Sigmoid colon (tissue), 4 donors: ENCODE measurements at regions not wholly inside any gene's neighbourhood (a gene's known extent, or its start where the extent isn't known, plus 50 kb on each side); places are given as distances from the start of the nearest gene placed in this dataset.

Source experiments
- CTCF ChIP-seq, 4 experiments: fragments of 450-650 bp in 3 of 4; fragments of 200-600 bp in 1 of 4; IDR thresholded peaks; one replicate each; pipeline ENCODE4 v1.5.1; 2016 to 2019; ENCODE audit warnings: antibody characterized with exemption in 4 of 4, mild to moderate bottlenecking in 3 of 4, moderate library complexity in 2 of 4
- EP300 ChIP-seq, 4 donors: sonication (generic); formaldehyde crosslinking; IDR thresholded peaks; one replicate each; pipeline ENCODE4 v1.6.1; 2017; ENCODE audit warnings: antibody characterized with exemption in 4 of 4
- POLR2A ChIP-seq, 2 donors: fragments of 450-650 bp; IDR thresholded peaks; one replicate each; pipeline ENCODE4 v1.6.1; 2016; ENCODE audit warnings: antibody characterized with exemption in 2 of 2, mild to moderate bottlenecking in 2 of 2, moderate library complexity in 2 of 2
- POLR2AphosphoS5 ChIP-seq, 4 donors: sonication (generic); formaldehyde crosslinking; IDR thresholded peaks; one replicate each; pipeline ENCODE4 v1.6.1; 2017; ENCODE audit warnings: antibody characterized with exemption in 4 of 4

- TF ChIP-seq POLR2A (IDR thresholded peaks at IDR 0.05): no peak
- no peak for TF ChIP-seq CTCF (IDR thresholded peaks at IDR 0.05)
- TF ChIP-seq EP300 (IDR thresholded peaks at IDR 0.05): no peak
- TF ChIP-seq POLR2AphosphoS5 (IDR thresholded peaks at IDR 0.05): no peak
Measured at GRCh38 chr3:117567382-117567781, 857.8 kb downstream of the TUSC7 start.
